HG03354 (cell line): ENCODE measurements at regions not wholly inside any gene's neighbourhood (a gene's known extent, or its start where the extent isn't known, plus 50 kb on each side); places are given as distances from the start of the nearest gene placed in this dataset.
A peak's percentile ranks its signal among the peaks of the same experiment; 100 is the strongest.

Experiments
- ATAC-seq: cut with Tn5 transposase; IDR thresholded peaks from one replicate; pipeline ENCODE4 v1.9.1; 2021; ENCODE audit warnings: mild to moderate bottlenecking; ENCODE audit not compliant: unreplicated experiment, poor library complexity, severe bottlenecking

- ATAC-seq, result no peak
These were observed 1198.9 kb upstream of the PCDH7 start for GRCh38 chr4:29521281-29521680.

- no peak for ATAC-seq
These were observed 1183.4 kb upstream of the PCDH7 start for GRCh38 chr4:29536745-29537144.

GRCh38 chr4:29538889-29539646 is 1181.1 kb upstream of the PCDH7 start:
- ATAC-seq, result no peak

DNA sequence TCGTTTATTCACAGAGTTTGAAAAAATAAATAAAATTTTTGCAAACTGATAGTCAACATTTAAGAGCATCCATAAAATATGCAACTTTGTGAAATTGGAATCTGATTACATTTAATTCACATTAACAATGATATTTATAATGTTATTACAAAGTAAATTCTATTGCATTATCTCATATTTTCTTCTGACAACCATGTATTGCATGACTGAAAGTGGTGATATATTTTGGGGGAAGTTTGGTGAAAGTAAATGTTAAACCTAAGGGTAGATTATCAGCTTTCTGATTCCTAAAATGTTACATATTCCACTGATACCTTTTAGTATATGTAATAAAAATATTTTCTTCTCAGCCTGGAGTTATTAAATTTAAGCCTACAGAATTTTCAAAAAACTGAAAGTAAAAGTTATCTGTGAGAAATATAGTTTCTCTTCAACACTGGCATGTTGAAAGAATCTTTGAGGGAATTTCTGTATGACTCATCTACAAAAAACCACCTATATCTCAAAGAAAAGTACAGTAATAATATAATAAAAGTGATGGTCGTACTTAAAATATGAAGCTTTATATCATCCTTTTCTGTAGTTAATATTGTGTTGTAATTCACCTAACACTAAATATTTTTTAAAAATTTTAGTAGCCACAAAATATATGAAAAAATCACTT is 1179.6 kb upstream of the PCDH7 start:
- ATAC-seq, result peak; percentile 73

DNA sequence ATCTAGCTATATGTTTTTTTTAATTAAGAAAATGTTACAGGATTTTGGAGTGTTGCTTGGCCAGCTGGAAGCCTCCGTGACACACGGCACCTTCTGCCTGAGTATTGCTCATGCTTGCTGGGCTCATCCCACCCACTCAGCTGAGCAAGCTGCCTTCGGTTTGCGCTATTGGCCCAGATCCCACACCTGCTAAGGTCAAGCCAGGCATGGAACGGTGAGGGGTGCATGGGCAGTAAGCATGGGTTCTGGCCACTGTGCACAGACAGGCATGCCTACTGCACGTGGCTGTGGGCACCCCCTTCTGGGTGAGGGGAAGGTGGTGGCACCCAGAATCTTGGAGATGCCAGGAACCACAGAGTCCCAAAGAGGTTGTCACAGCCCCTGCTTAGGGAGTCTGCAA is 1178.4 kb upstream of the PCDH7 start:
- ATAC-seq, result no peak

DNA sequence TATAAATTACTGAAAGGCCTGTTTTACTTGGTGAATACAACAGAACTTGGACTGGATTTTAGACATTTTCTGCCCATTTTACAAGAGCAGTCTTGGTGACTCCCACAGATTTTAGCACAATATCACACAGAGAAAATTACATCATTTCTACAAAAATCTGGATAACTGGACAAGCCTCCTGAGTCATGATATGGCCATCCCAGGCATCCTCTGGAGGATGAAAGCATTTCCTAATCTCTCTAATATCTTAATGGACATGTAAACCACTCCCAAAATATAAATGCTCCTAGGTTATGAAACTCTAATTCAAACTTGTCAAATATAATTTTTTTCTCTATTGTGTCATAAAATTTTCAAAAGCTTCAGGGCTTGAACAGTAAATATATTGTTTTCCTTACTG is 1170.8 kb upstream of the PCDH7 start:
- no peak for ATAC-seq

- no peak for ATAC-seq
These were observed 1168.3 kb upstream of the PCDH7 start for GRCh38 chr4:29551821-29552220.

DNA sequence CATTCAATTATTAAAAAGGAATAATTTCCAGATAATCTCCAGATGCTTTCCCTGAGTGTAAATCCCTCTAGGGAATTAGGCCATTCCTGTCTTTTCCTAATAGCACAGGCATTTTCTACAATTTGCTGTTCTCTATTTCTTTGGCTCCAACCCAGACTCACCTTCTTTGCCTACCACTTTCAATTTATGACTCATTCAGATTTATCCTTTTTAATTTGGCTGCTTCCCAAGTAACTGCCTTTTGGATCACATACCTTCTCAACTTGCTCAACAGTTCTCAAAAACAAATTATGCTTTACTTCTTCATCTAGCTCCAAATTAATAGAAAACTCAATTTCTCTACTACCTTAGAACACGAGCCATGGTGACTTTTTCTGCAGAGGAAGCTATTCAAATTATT is 1166.3 kb upstream of the PCDH7 start:
- ATAC-seq, result no peak

DNA sequence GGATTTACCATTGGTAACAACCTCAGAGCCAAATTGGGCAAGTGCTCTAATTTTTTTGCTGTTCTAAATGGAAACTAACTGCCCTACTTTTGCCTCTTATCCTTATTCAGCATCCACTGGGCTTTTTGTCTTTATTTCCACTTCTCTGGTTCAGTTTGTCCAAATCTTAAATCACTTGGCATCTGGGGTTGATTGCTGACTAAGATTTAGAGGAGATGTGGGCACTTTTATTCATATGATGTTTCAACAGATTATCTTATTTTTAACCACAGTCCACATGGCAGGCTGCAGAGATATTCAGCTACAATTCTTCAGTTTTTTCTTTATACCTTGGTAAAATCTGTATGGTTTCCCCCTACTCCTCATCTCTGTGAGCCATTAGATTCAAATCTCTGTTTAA is 1161.4 kb upstream of the PCDH7 start:
- ATAC-seq, result no peak

- ATAC-seq, result no peak
These were observed 1160.9 kb upstream of the PCDH7 start for GRCh38 chr4:29559286-29559685.

GRCh38 chr4:29560452-29560851 is 1159.7 kb upstream of the PCDH7 start:
- ATAC-seq, result no peak

DNA sequence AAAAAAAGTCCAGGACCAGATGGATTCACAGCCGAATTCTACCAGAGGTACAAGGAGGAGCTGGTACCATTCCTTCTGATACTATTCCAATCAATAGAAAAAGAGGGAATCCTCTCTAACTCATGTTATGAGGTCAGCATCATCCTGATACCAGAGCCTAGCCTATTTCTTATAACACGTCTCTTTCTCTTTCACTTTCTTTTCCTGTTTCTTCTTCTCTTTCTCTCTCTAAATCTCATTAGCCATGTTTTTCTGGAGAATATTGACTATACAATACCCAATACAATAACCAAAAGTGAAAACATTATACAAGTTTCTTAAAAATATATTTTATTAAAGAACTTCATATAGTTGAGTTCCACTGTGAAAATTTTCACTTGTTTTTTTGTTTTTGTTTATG is 1154.9 kb upstream of the PCDH7 start:
- no peak for ATAC-seq

- ATAC-seq, result no peak
These were observed 1153.8 kb upstream of the PCDH7 start for GRCh38 chr4:29566371-29566770.

- no peak for ATAC-seq
These were observed 1148.8 kb upstream of the PCDH7 start for GRCh38 chr4:29571322-29571721.

DNA sequence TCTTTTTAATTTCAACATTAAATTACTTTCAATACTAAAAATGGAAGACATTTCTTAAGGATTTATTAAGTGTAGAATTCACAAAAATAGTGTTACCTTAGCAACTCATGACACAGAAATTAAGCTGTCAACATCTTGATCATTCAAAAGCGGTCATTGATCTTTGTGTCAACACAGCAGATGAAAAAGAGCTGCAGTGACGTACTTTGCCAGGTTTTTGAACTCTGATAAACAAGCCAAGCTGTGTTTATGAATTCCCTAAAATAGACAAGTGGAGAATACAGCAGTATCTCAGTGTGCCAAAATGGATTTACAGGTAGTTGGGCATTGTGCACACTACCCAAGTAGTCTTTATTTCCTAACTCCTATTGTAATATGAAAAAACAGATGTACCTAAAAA is 1141.8 kb upstream of the PCDH7 start:
- no peak for ATAC-seq

- ATAC-seq, result no peak
These were observed 1138.7 kb upstream of the PCDH7 start for GRCh38 chr4:29581457-29581856.

DNA sequence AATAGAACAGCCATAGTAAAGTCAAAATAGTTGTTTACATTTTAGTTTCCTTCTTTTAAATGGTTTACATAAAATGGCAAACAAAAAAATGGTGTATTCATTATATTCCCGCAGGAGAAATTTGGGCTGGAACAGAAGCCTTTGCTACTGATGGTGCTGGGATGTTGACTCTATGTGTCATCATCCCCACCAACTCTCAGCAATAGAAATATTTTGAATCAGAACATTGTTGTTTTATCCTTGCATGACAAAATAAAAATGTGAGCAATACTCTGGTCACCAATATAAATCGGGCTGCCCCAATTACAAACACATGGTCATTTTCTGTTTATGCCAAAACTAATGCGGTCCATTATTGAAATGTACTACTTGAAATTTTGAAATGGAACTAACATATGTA is 1131.6 kb upstream of the PCDH7 start:
- no peak for ATAC-seq

DNA sequence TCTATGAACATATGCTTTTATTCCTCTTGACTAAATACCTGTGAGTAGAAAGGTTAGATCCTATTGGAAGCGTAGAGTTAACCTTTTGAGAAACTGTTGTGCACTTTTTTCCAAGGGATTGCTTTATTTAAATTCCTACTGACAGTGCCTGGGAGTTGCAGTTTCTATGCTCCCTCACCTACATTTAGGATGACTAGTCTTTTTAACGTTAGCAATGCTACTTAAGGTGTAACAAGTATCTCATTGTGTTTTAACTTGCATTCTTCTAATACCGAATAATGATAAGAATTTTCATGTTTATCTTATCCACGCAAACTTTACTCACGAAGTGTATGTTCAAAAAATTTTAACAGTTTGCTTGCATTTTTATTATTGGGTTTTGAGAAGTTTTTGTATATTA is 1123.9 kb upstream of the PCDH7 start:
- ATAC-seq, result no peak

DNA sequence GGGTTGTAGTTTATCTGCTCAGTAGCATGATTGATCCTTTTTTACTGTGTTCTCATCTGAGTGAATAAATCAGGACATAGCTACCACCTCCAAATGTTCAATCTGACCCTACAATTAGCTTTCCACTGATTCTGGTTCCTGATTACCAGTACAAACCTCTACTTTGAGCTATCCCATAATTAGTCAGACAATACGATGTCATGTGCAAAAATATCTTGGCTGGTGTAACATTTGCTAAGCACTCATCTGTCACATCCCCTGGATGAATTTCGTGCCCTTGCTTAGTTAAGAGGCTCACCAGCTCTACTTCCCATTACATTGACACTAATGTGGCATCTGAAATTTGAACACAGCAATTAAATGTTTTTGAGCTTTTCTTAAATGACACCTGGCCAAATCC is 1101.0 kb upstream of the PCDH7 start:
- no peak for ATAC-seq

GRCh38 chr4:29632199-29632598 is 1088.0 kb upstream of the PCDH7 start:
- no peak for ATAC-seq

- ATAC-seq, result no peak
These were observed 1083.2 kb upstream of the PCDH7 start for GRCh38 chr4:29636961-29637360.

GRCh38 chr4:29653221-29653620 is 1066.9 kb upstream of the PCDH7 start:
- ATAC-seq, result no peak
